GM12865 (cell line): ENCODE measurements at regions not wholly inside any gene's neighbourhood (a gene's known extent, or its start where the extent isn't known, plus 50 kb on each side); places are given as distances from the start of the nearest gene placed in this dataset.

Source experiments
- DNase-seq: peaks from one replicate; pipeline ENCODE4 v3.0.0; 2010; ENCODE audit warnings: low read depth
- H3K4me3 ChIP-seq: 2 replicates; pipeline ENCODE4 v1.5.1; 2011; ENCODE audit warnings: mild to moderate bottlenecking, low read depth, low read length, control low read depth
- CTCF ChIP-seq: IDR thresholded peaks from 2 replicates; pipeline ENCODE4 v1.5.1; 2011; ENCODE audit warnings: low read length, control low read depth, low read depth, inconsistent platforms; ENCODE audit not compliant: insufficient read depth; ENCODE audit errors: missing control alignments

GRCh38 chr20:59461526-59461925 lies 142.8 kb upstream of the PHACTR3 start:
- no peak overlapping the region for H3K4me3 ChIP-seq
- no peak for TF ChIP-seq CTCF
- no peak for DNase-seq

- no peak overlapping the region for H3K4me3 ChIP-seq
- DNase-seq = no peak
- TF ChIP-seq CTCF = no peak
These were observed 142.1 kb upstream of the PHACTR3 start for GRCh38 chr20:59462249-59462648.

GRCh38 chr20:59463541-59463940 lies 140.8 kb upstream of the PHACTR3 start:
- no peak overlapping the region for H3K4me3 ChIP-seq
- DNase-seq = no peak
- TF ChIP-seq CTCF = no peak

- H3K4me3 ChIP-seq = no peak overlapping the region
- DNase-seq = no peak
- TF ChIP-seq CTCF = no peak
These were observed 138.1 kb upstream of the PHACTR3 start for GRCh38 chr20:59466107-59466815.

- DNase-seq = no peak
- no peak overlapping the region for H3K4me3 ChIP-seq
- TF ChIP-seq CTCF = no peak
These were observed 135.5 kb upstream of the PHACTR3 start for GRCh38 chr20:59468831-59469230.

- DNase-seq = no peak
- no peak for TF ChIP-seq CTCF
- no peak overlapping the region for H3K4me3 ChIP-seq
These were observed 134.8 kb upstream of the PHACTR3 start for GRCh38 chr20:59469267-59470252.

GRCh38 chr20:59470521-59470920 lies 133.8 kb upstream of the PHACTR3 start:
- TF ChIP-seq CTCF = no peak
- DNase-seq = no peak
- H3K4me3 ChIP-seq = no peak overlapping the region
